OCI-LY7 (cell line): ENCODE measurements at regions not wholly inside any gene's neighbourhood (a gene's known extent, or its start where the extent isn't known, plus 50 kb on each side); places are given as distances from the start of the nearest gene placed in this dataset.

ENCODE experiments used
- BruUV-seq: library from RNA; stranded (reverse); fragments of 400-500 nt; replicated peaks from 2 replicates; lab custom pipeline; 2021; lab: Mats Ljungman, UMichigan
- CTCF ChIA-PET: fragments of 300-600 bp; sonication (Branson Sonifier 250); formaldehyde crosslinking; loops from one replicate; lab custom pipeline; 2022; ENCODE audit warnings: antibody characterized with exemption; ENCODE audit not compliant: unreplicated experiment; lab: Charles Lee
- POLR2A ChIA-PET: fragments of 300-600 bp; sonication (Branson Sonifier 250); formaldehyde crosslinking; loops from one replicate; lab custom pipeline; 2022; ENCODE audit warnings: antibody characterized with exemption; lab: Charles Lee
- DNase-seq: peaks from one replicate; pipeline ENCODE4 v3.0.0-alpha.2; 2015; ENCODE audit warnings: low spot score
- H2AFZ ChIP-seq: fragments of 200-600 bp; sonication (generic), shearing (Covaris generic); 2 replicates; pipeline ENCODE4 v1.6.1; 2014; ENCODE audit warnings: mild to moderate bottlenecking, antibody characterized with exemption, low read length, moderate library complexity
- H3K27ac ChIP-seq: fragments of 200-600 bp; sonication (generic); 2 replicates; pipeline ENCODE4 v1.5.1; 2014; ENCODE audit warnings: mixed run types, low read depth, mild to moderate bottlenecking, moderate library complexity, low read length, inconsistent platforms; ENCODE audit not compliant: poor library complexity, severe bottlenecking
- H3K36me3 ChIP-seq: fragments of 200-600 bp; sonication (generic); 2 replicates; pipeline ENCODE4 v1.6.1; 2014; ENCODE audit warnings: mild to moderate bottlenecking, antibody characterized with exemption, low read length, moderate library complexity, mixed read lengths; ENCODE audit not compliant: insufficient read depth
- H3K4me1 ChIP-seq: fragments of 200-600 bp; sonication (generic); 2 replicates; pipeline ENCODE4 v1.5.1; 2014; ENCODE audit warnings: mild to moderate bottlenecking, low read length; ENCODE audit not compliant: insufficient read depth, poor library complexity, severe bottlenecking
- H3K4me2 ChIP-seq: fragments of 200-600 bp; sonication (generic); 2 replicates; pipeline ENCODE4 v1.6.1; 2014; ENCODE audit warnings: mild to moderate bottlenecking, low read length
- H3K4me3 ChIP-seq: fragments of 200-600 bp; sonication (generic); 2 replicates; pipeline ENCODE4 v1.5.1; 2014; ENCODE audit warnings: mild to moderate bottlenecking, low read depth, low read length; ENCODE audit not compliant: poor library complexity, severe bottlenecking
- H3K79me2 ChIP-seq: fragments of 200-600 bp; sonication (generic); 2 replicates; pipeline ENCODE4 v1.6.1; 2016; ENCODE audit warnings: low read depth, mild to moderate bottlenecking, low read length, moderate library complexity, mixed read lengths; ENCODE audit not compliant: insufficient read depth
- H3K9me2 ChIP-seq: fragments of 200-600 bp; sonication (generic); 2 replicates; pipeline ENCODE4 v1.6.1; 2016; ENCODE audit warnings: mild to moderate bottlenecking, low read length, mixed read lengths; ENCODE audit not compliant: insufficient read depth
- H3K9me3 ChIP-seq: fragments of 200-600 bp; sonication (generic); 2 replicates; pipeline ENCODE4 v1.6.1; 2014; ENCODE audit warnings: mild to moderate bottlenecking, mixed run types, low read length, mixed read lengths
- H4K20me1 ChIP-seq: fragments of 200-600 bp; sonication (generic); 2 replicates; pipeline ENCODE4 v1.6.1; 2014; ENCODE audit warnings: mild to moderate bottlenecking, antibody characterized with exemption, low read length, moderate library complexity, mixed read lengths; ENCODE audit not compliant: insufficient read depth
- EZH2phosphoT487 ChIP-seq: fragments of 200-600 bp; sonication (generic); IDR thresholded peaks from 2 replicates; pipeline ENCODE4 v1.6.1; 2018; ENCODE audit warnings: low read depth, borderline replicate concordance, mild to moderate bottlenecking, mixed run types, antibody characterized with exemption, low read length, moderate library complexity, mixed read lengths
- intact Hi-C: fragments of 100-400 bp; cut with micrococcal nuclease; formaldehyde crosslinking; loops from one replicate; pipeline ENCODE4 v1.10.0; 2022; ENCODE audit not compliant: unreplicated experiment
- TF ChIP-seq, protein P1 (sequence below): fragments of 200-600 bp; sonication (generic); conservative IDR thresholded peaks from 2 replicates; pipeline ENCODE4 v1.5.1; 2014; ENCODE audit warnings: mild to moderate bottlenecking, antibody characterized with exemption, low read length, moderate library complexity, mixed read lengths

DNA sequence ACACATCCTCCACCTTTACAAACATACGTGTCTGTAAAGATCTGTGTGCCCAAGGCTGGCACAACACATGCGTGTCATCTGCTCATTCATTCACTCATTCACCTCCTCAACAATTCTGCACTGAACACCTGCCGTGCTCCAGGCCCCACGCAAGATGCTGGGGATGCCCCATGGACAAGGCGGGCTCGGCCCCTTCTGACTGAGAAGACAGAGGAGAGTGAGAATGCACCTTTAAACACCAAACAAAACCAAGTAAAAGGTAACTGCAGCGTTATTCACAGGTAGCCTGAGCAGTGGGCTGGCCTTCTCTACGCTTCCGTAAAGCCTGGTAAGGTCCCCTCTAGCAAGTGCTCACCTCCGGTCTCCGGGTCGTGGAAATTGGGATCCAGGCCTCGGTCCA, 142.8 kb downstream of the SHANK2 start:
- H3K4me3 ChIP-seq, result no peak overlapping the region
- H3K9me2 ChIP-seq, result no peaks in the 10 kb centered on the region
- intact Hi-C loops, result no loop called here
- no peak overlapping the region for H2AFZ ChIP-seq
- no peaks in the 10 kb centered on the region for H3K9me3 ChIP-seq
- H3K36me3 ChIP-seq, result no peaks in the 10 kb centered on the region
- no peaks in the 10 kb centered on the region for H3K79me2 ChIP-seq
- no peaks in the 10 kb centered on the region for H4K20me1 ChIP-seq
- no peak overlapping the region for H3K27ac ChIP-seq
- DNase-seq, result no peak
- TF ChIP-seq, protein P1, sequence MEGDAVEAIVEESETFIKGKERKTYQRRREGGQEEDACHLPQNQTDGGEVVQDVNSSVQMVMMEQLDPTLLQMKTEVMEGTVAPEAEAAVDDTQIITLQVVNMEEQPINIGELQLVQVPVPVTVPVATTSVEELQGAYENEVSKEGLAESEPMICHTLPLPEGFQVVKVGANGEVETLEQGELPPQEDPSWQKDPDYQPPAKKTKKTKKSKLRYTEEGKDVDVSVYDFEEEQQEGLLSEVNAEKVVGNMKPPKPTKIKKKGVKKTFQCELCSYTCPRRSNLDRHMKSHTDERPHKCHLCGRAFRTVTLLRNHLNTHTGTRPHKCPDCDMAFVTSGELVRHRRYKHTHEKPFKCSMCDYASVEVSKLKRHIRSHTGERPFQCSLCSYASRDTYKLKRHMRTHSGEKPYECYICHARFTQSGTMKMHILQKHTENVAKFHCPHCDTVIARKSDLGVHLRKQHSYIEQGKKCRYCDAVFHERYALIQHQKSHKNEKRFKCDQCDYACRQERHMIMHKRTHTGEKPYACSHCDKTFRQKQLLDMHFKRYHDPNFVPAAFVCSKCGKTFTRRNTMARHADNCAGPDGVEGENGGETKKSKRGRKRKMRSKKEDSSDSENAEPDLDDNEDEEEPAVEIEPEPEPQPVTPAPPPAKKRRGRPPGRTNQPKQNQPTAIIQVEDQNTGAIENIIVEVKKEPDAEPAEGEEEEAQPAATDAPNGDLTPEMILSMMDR, result no peak
- no peak for TF ChIP-seq EZH2phosphoT487
- ChIA-PET CTCF (no interaction called here), POLR2A (no interaction called here)
- no peaks in the 10 kb centered on the region for H3K4me1 ChIP-seq
- BruUV-seq, result no TSS peak
- no peak overlapping the region for H3K4me2 ChIP-seq

DNA sequence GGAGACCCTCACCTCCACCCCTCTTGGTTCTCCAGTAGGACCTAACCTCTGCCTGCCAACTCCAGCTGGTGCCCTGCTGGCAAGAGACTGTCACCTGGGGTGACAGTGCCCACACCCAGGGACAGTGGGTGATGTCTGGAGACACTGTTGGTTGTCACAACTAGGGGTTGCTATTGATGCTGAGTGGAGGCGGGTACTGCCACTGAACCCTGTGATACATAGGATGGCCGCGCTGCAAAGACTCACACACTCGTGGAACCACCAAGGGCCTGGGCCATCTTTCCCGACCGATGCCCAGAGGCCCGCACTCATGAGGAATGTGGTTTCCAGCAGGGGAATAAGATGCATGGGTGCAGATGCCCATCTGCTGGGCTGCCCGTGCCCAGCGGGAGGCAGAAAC, 143.2 kb downstream of the SHANK2 start:
- CTCF ChIA-PET, result no interaction called here
- Histone ChIP-seq H2AFZ (no peak overlapping the region), H3K79me2 (no peaks in the 10 kb centered on the region), H3K9me2 (no peaks in the 10 kb centered on the region), H3K4me3 (no peak overlapping the region), H3K9me3 (no peaks in the 10 kb centered on the region), H3K27ac (no peak overlapping the region), H3K4me2 (no peak overlapping the region), H3K4me1 (no peaks in the 10 kb centered on the region), H4K20me1 (no peaks in the 10 kb centered on the region), H3K36me3 (no peaks in the 10 kb centered on the region)
- no peak for DNase-seq
- BruUV-seq, result no TSS peak
- intact Hi-C loops, result no loop called here
- no peak for TF ChIP-seq EZH2phosphoT487
- TF ChIP-seq, protein P1, result no peak
- POLR2A ChIA-PET, result no interaction called here

DNA sequence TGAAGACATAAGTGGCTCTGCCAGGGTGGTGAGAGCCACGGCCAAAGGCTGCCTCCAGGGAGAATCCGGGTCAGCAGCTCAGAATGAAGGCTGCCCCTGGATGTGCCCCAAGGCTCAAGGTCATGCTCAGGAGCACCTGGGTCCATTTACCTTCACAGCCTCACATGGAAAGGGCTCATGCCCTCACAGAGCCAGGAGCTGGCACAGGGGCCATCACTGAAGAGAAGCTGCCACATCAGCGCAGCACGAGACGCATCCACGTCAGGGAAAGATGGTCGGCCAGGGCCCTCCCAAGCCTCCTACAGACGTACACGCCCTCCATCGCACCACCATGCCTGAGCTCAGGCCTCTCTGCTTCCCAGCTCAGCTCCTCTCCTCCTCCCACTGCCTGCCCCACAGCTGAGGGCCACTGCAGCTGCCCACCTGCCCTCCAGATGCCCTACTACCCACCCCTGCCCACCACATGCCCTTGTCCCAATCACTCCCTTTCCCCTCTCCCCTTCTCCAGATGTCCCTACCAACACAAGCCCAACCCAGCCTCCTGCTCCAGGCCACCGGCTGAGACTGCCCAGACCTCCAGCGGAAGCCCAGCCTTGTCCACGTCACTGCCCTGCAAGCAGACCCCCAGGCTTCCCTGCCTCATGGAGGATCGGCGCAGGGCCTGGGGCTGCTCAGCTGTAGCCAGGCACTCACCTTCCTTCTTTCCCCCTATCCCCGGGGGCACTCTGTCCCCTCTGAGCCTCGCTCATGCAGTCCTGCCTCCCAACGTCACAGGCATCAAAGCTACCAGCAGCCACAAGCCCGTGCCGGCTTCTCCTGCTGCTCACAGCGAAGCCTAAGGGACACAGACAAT, 144.1 kb downstream of the SHANK2 start:
- Histone ChIP-seq H4K20me1 (no peaks in the 10 kb centered on the region), H3K9me3 (no peaks in the 10 kb centered on the region), H3K36me3 (no peaks in the 10 kb centered on the region), H3K79me2 (no peaks in the 10 kb centered on the region), H3K4me3 (no peak overlapping the region), H2AFZ (no peak overlapping the region), H3K27ac (no peak overlapping the region), H3K4me2 (no peak overlapping the region), H3K9me2 (no peaks in the 10 kb centered on the region), H3K4me1 (no peaks in the 10 kb centered on the region)
- ChIA-PET POLR2A (no interaction called here), CTCF (no interaction called here)
- TF ChIP-seq, protein P1, result no peak
- TF ChIP-seq EZH2phosphoT487, result no peak
- no TSS peak for BruUV-seq
- no peak for DNase-seq
- intact Hi-C loops, result no loop called here
